H9 (cell line): ENCODE measurements at regions not wholly inside any gene's neighbourhood (a gene's known extent, or its start where the extent isn't known, plus 50 kb on each side); places are given as distances from the start of the nearest gene placed in this dataset.
"Not testable (repeated sequence)": the region's sequence is repeated elsewhere in the genome, so short reads cannot be mapped to it uniquely, and the experiment has no call there.

Experiments
- DNase-seq: peaks from one replicate; pipeline ENCODE4 v3.0.0-alpha.2; 2017
- H2AFZ ChIP-seq: one replicate; pipeline ENCODE4 v1.6.1; 2013; ENCODE audit warnings: mild to moderate bottlenecking, low read length, control low read depth, moderate library complexity
- H2AK5ac ChIP-seq: 2 replicates; pipeline ENCODE4 v1.6.1; 2013; ENCODE audit warnings: low read length, control low read depth, mixed read lengths; ENCODE audit not compliant: insufficient read length
- H2BK120ac ChIP-seq: one replicate; pipeline ENCODE4 v1.6.1; 2013; ENCODE audit warnings: low read depth, mild to moderate bottlenecking, low read length, control low read depth, inconsistent platforms; ENCODE audit not compliant: poor library complexity, severe bottlenecking
- H2BK12ac ChIP-seq: 2 replicates; pipeline ENCODE4 v1.6.1; 2013; ENCODE audit warnings: low read length, control low read depth, mixed read lengths, low read depth; ENCODE audit not compliant: insufficient read length
- H2BK15ac ChIP-seq: 2 replicates; pipeline ENCODE4 v1.6.1; 2013; ENCODE audit warnings: low read depth, low read length, control low read depth
- H2BK20ac ChIP-seq: one replicate; pipeline ENCODE4 v1.6.1; 2013; ENCODE audit warnings: low read depth, mild to moderate bottlenecking, low read length, control low read depth, inconsistent platforms; ENCODE audit not compliant: poor library complexity, severe bottlenecking
- H2BK5ac ChIP-seq: 2 replicates; pipeline ENCODE4 v1.6.1; 2013; ENCODE audit warnings: low read length, control low read depth, mixed read lengths; ENCODE audit not compliant: insufficient read length
- H3K14ac ChIP-seq: 2 replicates; pipeline ENCODE4 v1.6.1; 2013; ENCODE audit warnings: low read length, control low read depth; ENCODE audit not compliant: insufficient read depth
- H3K18ac ChIP-seq: 2 replicates; pipeline ENCODE4 v1.6.1; 2013; ENCODE audit warnings: low read depth, mild to moderate bottlenecking, mixed read lengths, low read length, control low read depth; ENCODE audit not compliant: insufficient read length
- H3K23ac ChIP-seq: 2 replicates; pipeline ENCODE4 v1.6.1; 2013; ENCODE audit warnings: low read length, control low read depth, mixed read lengths, low read depth; ENCODE audit not compliant: insufficient read length
- H3K23me2 ChIP-seq: 2 replicates; pipeline ENCODE4 v1.6.1; 2013; ENCODE audit warnings: low read depth, mild to moderate bottlenecking, mixed read lengths, low read length, control low read depth; ENCODE audit not compliant: insufficient read length, poor library complexity, severe bottlenecking
- H3K27ac ChIP-seq: 2 replicates; pipeline ENCODE4 v1.5.1; 2013; ENCODE audit warnings: low read length, control low read depth, mixed read lengths, low read depth; ENCODE audit not compliant: insufficient read length
- H3K27me3 ChIP-seq: 2 replicates; pipeline ENCODE4 v1.6.1; 2013; ENCODE audit warnings: low read length, control low read depth, inconsistent platforms; ENCODE audit not compliant: insufficient read depth
- H3K4ac ChIP-seq: 2 replicates; pipeline ENCODE4 v1.6.1; 2013; ENCODE audit warnings: low read depth, mild to moderate bottlenecking, control low read depth, inconsistent platforms, low read length, moderate library complexity
- H3K4me1 ChIP-seq: 2 replicates; pipeline ENCODE4 v1.6.1; 2013; ENCODE audit warnings: low read length, control low read depth, inconsistent platforms; ENCODE audit not compliant: insufficient read depth
- H3K4me2 ChIP-seq: 2 replicates; pipeline ENCODE4 v1.6.1; 2013; ENCODE audit warnings: low read length, control low read depth, mixed read lengths; ENCODE audit not compliant: insufficient read length, insufficient read depth
- H3K56ac ChIP-seq: 2 replicates; pipeline ENCODE4 v1.6.1; 2013; ENCODE audit warnings: low read depth, mild to moderate bottlenecking, mixed read lengths, low read length, control low read depth; ENCODE audit not compliant: insufficient read length
- H3K79me1 ChIP-seq: 2 replicates; pipeline ENCODE4 v1.6.1; 2013; ENCODE audit warnings: low read depth, mild to moderate bottlenecking, moderate library complexity, low read length, control low read depth, inconsistent platforms; ENCODE audit not compliant: insufficient read depth, poor library complexity, severe bottlenecking
- H3K79me2 ChIP-seq: 2 replicates; pipeline ENCODE4 v1.6.1; 2013; ENCODE audit warnings: low read length, control low read depth, inconsistent platforms; ENCODE audit not compliant: insufficient read depth
- H3K9ac ChIP-seq: 2 replicates; pipeline ENCODE4 v1.6.1; 2013; ENCODE audit warnings: low read length, control low read depth, mixed read lengths; ENCODE audit not compliant: insufficient read length; ENCODE audit errors: extremely low read depth
- H3K9me3 ChIP-seq: one replicate; pipeline ENCODE4 v1.6.1; 2013; ENCODE audit warnings: low read depth, low read length, inconsistent platforms; ENCODE audit not compliant: control insufficient read depth
- H3T11ph ChIP-seq: one replicate; pipeline ENCODE4 v1.6.1; 2013; ENCODE audit warnings: mild to moderate bottlenecking, low read length, control low read depth, inconsistent platforms
- H4K20me1 ChIP-seq: one replicate; pipeline ENCODE4 v1.6.1; 2013; ENCODE audit not compliant: control insufficient read depth, insufficient read length, insufficient read depth
- H4K5ac ChIP-seq: 2 replicates; pipeline ENCODE4 v1.6.1; 2013; ENCODE audit warnings: low read depth, mild to moderate bottlenecking, mixed read lengths, low read length, control low read depth; ENCODE audit not compliant: insufficient read length
- H4K8ac ChIP-seq: replicated peaks from 2 replicates; pipeline ENCODE4 v1.6.1; 2013; ENCODE audit warnings: low read length, control low read depth, mixed read lengths, low read depth; ENCODE audit not compliant: insufficient read length
- H4K91ac ChIP-seq: 2 replicates; pipeline ENCODE4 v1.6.1; 2013; ENCODE audit warnings: low read depth, mild to moderate bottlenecking, moderate library complexity, mixed read lengths, low read length, control low read depth; ENCODE audit not compliant: insufficient read length
- H3K27ac Mint-ChIP-seq, 3 experiments: 2 replicates in 2 of 3; 3 replicates in 1 of 3; pipeline ENCODE4 v1.8.0; 2020 to 2021; ENCODE audit warnings: mixed read lengths in 3 of 3, mild to moderate bottlenecking in 1 of 3, moderate library complexity in 1 of 3
- H3K27me3 Mint-ChIP-seq: 2 replicates; pipeline ENCODE4 v1.8.0; 2021; ENCODE audit warnings: low read depth, mild to moderate bottlenecking, moderate library complexity, mixed read lengths
- H3K36me3 Mint-ChIP-seq, 3 experiments: 2 replicates in 2 of 3; 3 replicates in 1 of 3; pipeline ENCODE4 v1.8.0; 2020 to 2021; ENCODE audit warnings: low read depth in 3 of 3, mixed read lengths in 3 of 3; ENCODE audit not compliant: insufficient read depth in 1 of 3
- H3K4me1 Mint-ChIP-seq, 2 experiments: 2 replicates each; pipeline ENCODE4 v1.8.0; 2020; ENCODE audit warnings: mixed read lengths in 2 of 2
- H3K4me3 Mint-ChIP-seq, 2 experiments: 2 replicates in 1 of 2; 3 replicates in 1 of 2; pipeline ENCODE4 v1.8.0; 2020 to 2021; ENCODE audit warnings: mild to moderate bottlenecking in 2 of 2, mixed read lengths in 2 of 2, moderate library complexity in 1 of 2
- H3K9me3 Mint-ChIP-seq, 2 experiments: 2 replicates in 1 of 2; 3 replicates in 1 of 2; pipeline ENCODE4 v1.8.0; 2020; ENCODE audit warnings: mild to moderate bottlenecking in 2 of 2, mixed read lengths in 2 of 2, moderate library complexity in 1 of 2
- WGBS: extraction: QIAGEN DNeasy Blood & Tissue Kit; methylation state at CpG from one replicate; pipeline ENCODE4 v1.1.7; 2013; ENCODE audit warnings: missing lambda C conversion rate, low lambda C conversion rate, mixed read lengths; ENCODE audit not compliant: insufficient read length; ENCODE audit errors: extremely low coverage; 5-methylcytosine and 5-hydroxymethylcytosine counted together

- not testable (repeated sequence) for H3K79me2 ChIP-seq
These were observed 4403.0 kb upstream of the TPTE start for GRCh38 chr21:6118336-6118735.

GRCh38 chr21:6120863-6121262 lies 4400.5 kb upstream of the TPTE start:
- WGBS, result no CpG with 5 or more reads among the region's 28 CpGs
- not testable (repeated sequence) for H3K9me3 ChIP-seq, H3K18ac ChIP-seq, H3K79me2 ChIP-seq, H3K4me3 Mint-ChIP-seq, H3K27ac ChIP-seq, H2BK15ac ChIP-seq, H3K9me3 Mint-ChIP-seq, H3T11ph ChIP-seq, H3K4me2 ChIP-seq, H3K27ac Mint-ChIP-seq, H2BK5ac ChIP-seq, H3K23ac ChIP-seq, H2BK12ac ChIP-seq, H4K91ac ChIP-seq, H3K27me3 Mint-ChIP-seq, H2AFZ ChIP-seq, H3K4me1 Mint-ChIP-seq, H2BK20ac ChIP-seq, H3K23me2 ChIP-seq, H4K8ac ChIP-seq, H3K56ac ChIP-seq, H3K9ac ChIP-seq, H4K5ac ChIP-seq, H2AK5ac ChIP-seq, H3K27me3 ChIP-seq, H3K4me1 ChIP-seq, H3K4ac ChIP-seq, H3K36me3 Mint-ChIP-seq, H2BK120ac ChIP-seq, DNase-seq, H3K79me1 ChIP-seq, H4K20me1 ChIP-seq, H3K14ac ChIP-seq

More at GRCh38 chr21:6118336-6118735, 4403.0 kb upstream of the TPTE start:
- H3K56ac ChIP-seq, H3K27ac Mint-ChIP-seq, H3K4me3 Mint-ChIP-seq, H3K4me1 ChIP-seq, H3K27me3 Mint-ChIP-seq, H2BK12ac ChIP-seq, H3K79me1 ChIP-seq, H2AK5ac ChIP-seq, H4K20me1 ChIP-seq, H3K9ac ChIP-seq, H2BK5ac ChIP-seq, H3K4me1 Mint-ChIP-seq, H3K9me3 Mint-ChIP-seq, H3K27ac ChIP-seq, H3K23ac ChIP-seq, H3K14ac ChIP-seq, H2BK20ac ChIP-seq, H3K36me3 Mint-ChIP-seq, H4K91ac ChIP-seq, H2BK15ac ChIP-seq, H3K18ac ChIP-seq, H4K8ac ChIP-seq, H3K23me2 ChIP-seq, H3K4ac ChIP-seq, H2BK120ac ChIP-seq, H2AFZ ChIP-seq, H3K9me3 ChIP-seq, H3K27me3 ChIP-seq, H4K5ac ChIP-seq, H3K4me2 ChIP-seq, DNase-seq, H3T11ph ChIP-seq: not testable (repeated sequence)
- WGBS, result no CpG with 5 or more reads among the region's 18 CpGs
